BE2C (cell line): ENCODE measurements at regions not wholly inside any gene's neighbourhood (a gene's known extent, or its start where the extent isn't known, plus 50 kb on each side); places are given as distances from the start of the nearest gene placed in this dataset.

Experiments
- DNase-seq: peaks from one replicate; pipeline ENCODE4 v3.0.0-alpha.2; 2020
- H3K27me3 ChIP-seq: fragments of 250-450 bp; sonication (Bioruptor Pico); 2 replicates; pipeline ENCODE4 v1.5.1; 2020; ENCODE audit warnings: mild to moderate bottlenecking
- H3K36me3 ChIP-seq: fragments of 250-450 bp; sonication (Bioruptor Pico); 2 replicates; pipeline ENCODE4 v1.5.1; 2020; ENCODE audit warnings: mild to moderate bottlenecking
- H3K4me1 ChIP-seq: fragments of 250-450 bp; sonication (Bioruptor Pico); 2 replicates; pipeline ENCODE4 v1.5.1; 2020
- H3K4me3 ChIP-seq: 2 replicates; pipeline ENCODE4 v1.5.1; 2011; ENCODE audit warnings: low read depth, low read length
- H3K9me3 ChIP-seq: fragments of 250-450 bp; sonication (Bioruptor Pico); 2 replicates; pipeline ENCODE4 v1.5.1; 2020
- TF ChIP-seq, protein P1 (sequence below): IDR thresholded peaks from 2 replicates; pipeline ENCODE4 v1.5.1; 2012; ENCODE audit warnings: mild to moderate bottlenecking, low read depth, low read length

DNA sequence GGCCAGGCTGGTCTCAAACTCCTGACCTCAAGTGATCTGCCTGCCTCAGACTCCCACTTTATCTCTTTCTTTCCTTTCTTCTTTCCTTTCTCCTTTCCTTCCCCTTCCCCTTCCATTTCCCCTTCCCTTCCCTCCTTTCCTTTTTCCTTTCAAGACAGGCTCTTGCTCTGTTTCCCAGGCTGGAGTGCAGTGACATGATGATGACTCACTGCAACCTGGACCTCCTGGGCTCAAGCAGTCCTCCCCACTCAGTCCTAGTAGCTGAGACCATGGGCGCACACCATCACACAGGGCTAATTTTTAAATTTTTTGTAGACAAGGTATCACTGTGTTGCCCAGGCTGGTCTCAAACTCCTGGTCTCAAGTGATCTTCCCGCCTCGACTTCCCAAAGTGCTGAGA is 377.6 kb upstream of the ZFP64 start:
- DNase-seq: no peak
- Histone ChIP-seq H3K4me3 (no peak overlapping the region), H3K27me3 (no peaks in the 10 kb centered on the region), H3K9me3 (no peaks in the 10 kb centered on the region), H3K36me3 (no peaks in the 10 kb centered on the region), H3K4me1 (no peaks in the 10 kb centered on the region)
- TF ChIP-seq, protein P1, sequence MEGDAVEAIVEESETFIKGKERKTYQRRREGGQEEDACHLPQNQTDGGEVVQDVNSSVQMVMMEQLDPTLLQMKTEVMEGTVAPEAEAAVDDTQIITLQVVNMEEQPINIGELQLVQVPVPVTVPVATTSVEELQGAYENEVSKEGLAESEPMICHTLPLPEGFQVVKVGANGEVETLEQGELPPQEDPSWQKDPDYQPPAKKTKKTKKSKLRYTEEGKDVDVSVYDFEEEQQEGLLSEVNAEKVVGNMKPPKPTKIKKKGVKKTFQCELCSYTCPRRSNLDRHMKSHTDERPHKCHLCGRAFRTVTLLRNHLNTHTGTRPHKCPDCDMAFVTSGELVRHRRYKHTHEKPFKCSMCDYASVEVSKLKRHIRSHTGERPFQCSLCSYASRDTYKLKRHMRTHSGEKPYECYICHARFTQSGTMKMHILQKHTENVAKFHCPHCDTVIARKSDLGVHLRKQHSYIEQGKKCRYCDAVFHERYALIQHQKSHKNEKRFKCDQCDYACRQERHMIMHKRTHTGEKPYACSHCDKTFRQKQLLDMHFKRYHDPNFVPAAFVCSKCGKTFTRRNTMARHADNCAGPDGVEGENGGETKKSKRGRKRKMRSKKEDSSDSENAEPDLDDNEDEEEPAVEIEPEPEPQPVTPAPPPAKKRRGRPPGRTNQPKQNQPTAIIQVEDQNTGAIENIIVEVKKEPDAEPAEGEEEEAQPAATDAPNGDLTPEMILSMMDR: no peak

DNA sequence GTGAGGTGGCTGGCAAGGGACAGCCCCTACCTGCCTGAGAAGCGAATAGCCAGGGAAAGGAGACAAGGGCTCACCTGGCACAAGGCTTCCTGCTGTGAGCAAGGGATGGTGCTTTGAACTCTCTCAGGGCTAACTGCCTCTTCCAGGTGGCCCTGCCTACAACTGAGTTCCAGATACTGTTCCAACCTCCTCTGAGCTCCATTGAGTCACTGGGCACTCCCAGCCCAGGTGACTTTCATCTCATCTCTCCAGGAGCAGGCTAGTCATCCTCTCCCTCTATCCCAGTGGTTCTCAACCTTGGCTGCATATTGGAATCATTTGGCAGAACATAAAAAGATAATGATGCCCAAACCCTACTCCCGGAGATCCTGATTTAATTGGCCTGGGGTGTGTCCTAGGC is 374.0 kb upstream of the ZFP64 start:
- DNase-seq: no peak
- Histone ChIP-seq H3K36me3 (no peaks in the 10 kb centered on the region), H3K9me3 (no peaks in the 10 kb centered on the region), H3K27me3 (no peaks in the 10 kb centered on the region), H3K4me1 (no peaks in the 10 kb centered on the region), H3K4me3 (no peak overlapping the region)
- TF ChIP-seq, protein P1: no peak

DNA sequence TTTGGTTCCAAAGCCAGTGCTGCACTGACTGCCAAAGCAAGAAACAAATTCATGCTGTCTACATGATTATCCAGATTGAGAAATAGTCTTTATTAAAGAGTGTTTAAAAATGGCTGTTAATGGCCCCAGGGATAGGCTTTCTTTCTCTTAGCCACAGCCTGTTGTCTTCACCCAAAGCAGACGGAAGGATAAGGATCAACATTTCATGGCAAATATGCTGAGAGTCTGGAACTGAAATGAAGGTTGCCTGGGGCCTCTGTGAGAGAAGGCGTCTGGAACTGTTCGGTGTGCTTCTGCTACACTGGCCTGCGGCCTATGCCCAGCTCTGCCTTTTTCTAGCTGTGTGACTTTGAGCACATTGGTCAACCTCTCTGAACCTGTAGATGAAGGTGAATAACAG is 373.0 kb upstream of the ZFP64 start:
- no peak overlapping the region for H3K4me3 ChIP-seq
- no peaks in the 10 kb centered on the region for H3K9me3 ChIP-seq
- H3K36me3 ChIP-seq: no peaks in the 10 kb centered on the region
- DNase-seq: no peak
- no peaks in the 10 kb centered on the region for H3K4me1 ChIP-seq
- no peaks in the 10 kb centered on the region for H3K27me3 ChIP-seq
- TF ChIP-seq, protein P1: no peak

DNA sequence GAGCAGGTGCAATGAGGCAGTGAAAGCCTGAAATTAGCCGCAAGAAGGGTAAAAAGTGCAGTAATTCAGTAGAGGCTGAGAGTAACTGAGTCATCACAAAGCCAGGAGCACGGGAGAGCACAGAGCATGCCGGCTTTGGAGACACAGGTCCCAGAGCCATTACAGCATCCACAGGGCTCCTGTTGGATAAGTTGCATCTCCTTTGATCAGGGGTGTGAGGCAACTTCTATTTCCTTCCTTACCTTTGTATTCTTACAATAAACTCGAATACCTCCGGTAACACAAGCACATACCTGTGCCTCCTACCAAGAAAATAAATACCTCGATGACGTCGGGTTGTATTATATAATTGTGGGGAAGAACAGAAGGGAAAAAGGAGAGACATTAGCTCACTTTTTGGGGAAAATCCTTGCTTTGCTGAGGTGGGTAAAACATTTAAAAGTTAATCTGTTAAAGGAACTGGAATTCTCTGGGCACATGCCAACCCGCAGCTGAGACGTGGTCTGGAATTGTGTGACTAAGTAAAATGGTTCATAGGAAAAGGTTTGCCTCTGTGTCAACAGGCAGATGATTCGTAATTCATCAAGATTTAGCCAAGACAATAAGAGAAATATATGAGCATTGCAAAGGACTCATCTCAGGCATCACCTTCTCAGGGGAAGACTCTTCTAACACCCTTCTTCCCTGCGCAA is 360.7 kb upstream of the ZFP64 start:
- Histone ChIP-seq H3K9me3 (no peaks in the 10 kb centered on the region), H3K36me3 (no peaks in the 10 kb centered on the region), H3K4me1 (no peaks in the 10 kb centered on the region), H3K4me3 (no peak overlapping the region), H3K27me3 (no peaks in the 10 kb centered on the region)
- no peak for DNase-seq
- TF ChIP-seq, protein P1: no peak

GRCh38 chr20:52542131-52542530 is 350.6 kb upstream of the ZFP64 start:
- Histone ChIP-seq H3K27me3 (no peaks in the 10 kb centered on the region), H3K4me1 (no peaks in the 10 kb centered on the region), H3K9me3 (no peaks in the 10 kb centered on the region; the same call in 1 of the 2 replicates), H3K4me3 (no peak overlapping the region), H3K36me3 (no peaks in the 10 kb centered on the region)
- TF ChIP-seq, protein P1: no peak
- DNase-seq: no peak

- no peaks in the 10 kb centered on the region for H3K36me3 ChIP-seq
- H3K4me1 ChIP-seq: no peaks in the 10 kb centered on the region
- H3K9me3 ChIP-seq: no peaks in the 10 kb centered on the region; the same call in 1 of the 2 replicates
- H3K4me3 ChIP-seq: no peak overlapping the region
- H3K27me3 ChIP-seq: no peaks in the 10 kb centered on the region
- TF ChIP-seq, protein P1: no peak
- no peak for DNase-seq
These were observed 348.9 kb upstream of the ZFP64 start for GRCh38 chr20:52540509-52540908.
